GM19043 (cell line): ENCODE measurements at regions not wholly inside any gene's neighbourhood (a gene's known extent, or its start where the extent isn't known, plus 50 kb on each side); places are given as distances from the start of the nearest gene placed in this dataset.

ENCODE experiments used
- ATAC-seq: cut with Tn5 transposase; IDR thresholded peaks from one replicate; pipeline ENCODE4 v1.9.1; 2021; ENCODE audit warnings: low read depth; ENCODE audit not compliant: unreplicated experiment

DNA sequence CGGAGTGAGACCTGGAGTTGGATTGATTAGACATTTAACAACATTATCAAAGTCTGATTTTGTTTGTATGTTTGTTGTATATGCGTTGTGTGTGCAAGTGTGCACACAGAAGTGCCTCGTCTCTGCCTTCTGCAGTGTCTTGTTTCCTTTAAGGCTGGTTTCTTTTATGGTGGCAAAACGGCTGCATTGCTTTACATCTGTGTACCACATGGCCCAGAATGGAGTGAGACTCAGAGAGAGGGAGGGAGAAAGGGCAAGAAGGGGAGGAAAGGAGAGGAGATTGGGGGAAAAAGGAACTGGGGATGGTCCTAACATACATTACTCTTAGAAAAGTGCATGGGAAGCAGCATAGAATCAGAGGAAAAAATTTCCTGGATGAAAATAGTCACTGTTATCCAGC, 99.7 kb upstream of the WLS start:
- no peak for ATAC-seq

DNA sequence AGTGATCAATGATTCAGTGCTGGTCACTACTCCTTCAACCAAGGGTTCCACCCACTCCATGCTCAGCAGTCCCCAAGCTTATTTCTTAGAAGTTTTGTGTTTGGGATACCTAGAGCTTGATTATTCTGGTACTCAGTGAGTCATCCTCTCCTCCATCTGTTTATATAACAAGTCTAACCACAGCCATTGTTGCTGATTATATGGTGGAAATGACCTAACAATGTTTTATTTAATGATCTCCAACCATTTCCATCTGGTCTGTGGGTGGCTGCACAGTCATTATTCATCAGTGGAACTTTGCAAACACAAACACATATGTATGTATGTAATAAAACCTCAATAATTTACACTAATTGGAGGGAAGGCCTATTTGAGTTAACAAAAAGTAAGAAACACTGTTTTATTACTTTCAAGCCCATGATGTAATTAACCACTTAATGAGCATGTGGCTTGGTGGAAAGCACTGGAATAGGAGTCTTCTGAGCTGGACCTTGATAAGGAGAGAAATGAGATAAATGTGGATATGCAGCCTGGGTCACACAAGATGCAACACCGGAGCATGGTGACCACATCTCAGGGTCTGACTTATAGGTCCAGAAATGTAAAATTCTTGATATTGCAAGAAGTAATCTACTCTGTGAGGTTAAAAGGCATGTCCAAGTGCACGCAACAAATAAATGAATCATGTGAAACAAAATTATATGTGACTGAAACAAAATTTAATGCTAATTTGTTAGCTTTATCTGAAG, 99.0 kb upstream of the WLS start:
- no peak for ATAC-seq

DNA sequence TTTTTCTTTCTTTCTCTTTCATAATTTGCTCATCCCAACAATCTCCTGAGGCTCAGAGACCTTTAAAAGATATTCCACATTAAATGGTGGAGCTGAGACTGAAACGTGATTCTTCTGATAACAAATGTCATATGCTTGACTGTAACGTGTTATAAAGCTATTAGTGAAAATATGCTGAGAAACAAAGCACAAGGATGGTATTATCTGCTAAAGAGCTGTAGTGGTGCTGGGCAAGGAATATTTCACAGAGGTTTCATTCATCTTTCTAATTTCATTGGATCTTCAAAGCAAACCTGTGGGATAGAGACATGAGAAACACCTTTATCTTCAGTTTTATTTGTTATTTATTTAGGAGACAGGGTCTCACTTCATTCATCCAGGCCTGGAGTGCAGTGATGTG, 98.1 kb upstream of the WLS start:
- no peak for ATAC-seq

DNA sequence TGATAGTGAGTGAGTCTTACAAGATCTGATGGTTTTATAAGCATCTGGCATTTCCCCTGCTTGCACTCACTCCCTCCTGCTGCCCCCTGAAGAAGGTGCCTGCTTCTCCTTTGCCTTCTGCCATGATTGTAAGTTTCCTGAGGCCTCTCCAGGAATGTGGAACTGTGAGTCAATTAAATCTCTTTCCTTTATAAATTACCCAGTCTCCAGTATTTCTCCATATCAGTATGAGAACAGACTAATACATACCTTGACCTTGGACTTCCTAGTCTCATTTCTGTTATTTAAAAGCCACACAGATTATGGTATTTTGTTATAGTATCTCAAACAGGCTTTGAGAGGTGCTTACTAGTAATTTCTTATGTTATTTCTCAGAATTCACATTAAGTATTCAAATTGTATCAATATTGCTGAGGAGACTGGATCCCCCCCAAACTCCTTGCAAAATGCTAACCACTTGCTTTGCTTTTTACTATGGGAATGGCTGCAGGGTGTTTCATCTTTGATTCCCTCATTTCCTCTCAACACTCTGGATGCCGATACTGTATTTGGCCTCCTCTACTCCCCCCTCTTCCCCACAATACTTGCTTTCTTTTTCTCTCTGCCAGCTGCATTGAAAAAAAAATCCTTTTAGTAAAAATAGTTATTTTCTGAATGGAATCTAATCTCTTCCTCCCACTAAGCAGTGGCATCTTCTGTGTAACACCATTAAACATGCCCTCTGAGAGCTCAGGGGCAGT, 96.9 kb upstream of the WLS start:
- no peak for ATAC-seq

DNA sequence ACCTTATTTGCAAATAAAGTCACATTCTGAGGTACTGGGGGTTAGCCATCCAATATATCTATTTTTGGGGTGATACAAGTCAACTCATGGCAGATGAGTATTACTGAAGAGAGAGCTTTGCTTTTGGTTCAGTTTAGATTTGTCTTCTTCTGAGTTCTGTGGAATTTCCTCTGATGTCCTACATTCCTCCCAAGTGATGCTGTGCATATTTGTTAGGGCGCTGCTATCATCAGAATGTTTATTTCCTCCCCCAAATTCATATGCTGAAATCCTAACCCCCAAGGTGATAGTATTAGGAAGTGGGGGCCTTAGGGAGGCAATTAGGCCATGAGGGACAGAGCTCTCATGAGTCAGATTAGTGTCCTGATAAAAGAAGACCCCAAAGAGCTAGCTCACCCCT, 96.2 kb upstream of the WLS start:
- ATAC-seq: no peak

DNA sequence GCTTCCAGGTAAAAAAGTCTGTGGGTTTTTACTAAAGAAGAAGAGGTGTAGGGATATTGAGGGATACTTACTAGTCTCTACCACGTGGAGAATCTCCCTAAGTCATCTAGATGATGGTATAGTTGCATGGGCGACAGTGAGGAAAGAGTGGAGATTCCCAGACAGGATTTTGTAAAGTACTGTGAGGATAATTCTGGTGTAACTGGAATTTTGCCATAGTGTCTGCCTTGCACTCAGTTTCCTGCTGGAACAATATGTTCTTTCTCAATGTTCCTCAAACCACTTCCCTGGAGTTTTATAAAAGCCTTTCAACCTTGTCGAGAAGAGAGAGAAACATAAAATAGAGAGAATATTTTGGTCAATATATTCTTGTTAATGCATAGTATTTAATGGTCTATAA, 95.1 kb upstream of the WLS start:
- no peak for ATAC-seq

DNA sequence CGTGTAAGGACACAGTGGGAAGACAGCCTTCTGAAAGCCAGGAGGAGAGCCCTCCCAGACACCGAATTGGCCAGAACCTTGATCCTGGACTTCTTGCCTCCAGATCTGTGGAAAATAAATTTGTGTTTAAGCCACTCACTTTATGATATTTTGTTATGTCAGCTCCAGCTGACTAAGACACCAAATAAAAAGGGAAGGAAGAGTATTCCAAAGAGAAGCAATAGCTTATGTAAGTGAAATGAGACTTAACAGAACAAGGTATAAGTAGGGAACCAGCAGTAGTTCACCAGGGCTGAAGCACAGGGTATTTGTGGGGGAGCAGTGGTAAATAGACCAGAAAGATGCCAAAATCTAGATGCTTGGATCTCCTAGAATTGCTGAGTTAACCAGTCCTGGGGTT, 94.2 kb upstream of the WLS start:
- no peak for ATAC-seq

DNA sequence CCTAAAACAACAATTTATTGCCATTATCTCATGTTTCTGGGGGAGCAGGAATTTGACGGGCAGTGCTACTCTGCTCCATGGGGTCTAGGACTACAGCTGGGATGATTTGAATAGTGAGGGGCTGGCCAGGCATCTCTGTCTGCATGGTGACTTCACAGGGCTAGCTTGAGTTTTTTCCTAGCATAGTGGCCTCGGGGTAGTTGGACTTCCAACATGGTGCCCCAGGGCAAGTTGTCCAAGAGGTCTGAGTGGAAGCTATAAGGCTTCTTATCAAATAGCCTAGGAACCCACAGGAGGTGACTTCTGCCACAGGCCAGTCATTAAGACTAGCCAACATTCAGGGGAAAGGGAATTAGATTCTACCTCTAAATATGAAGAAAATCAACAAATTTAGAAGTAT, 92.0 kb upstream of the WLS start:
- ATAC-seq: no peak

DNA sequence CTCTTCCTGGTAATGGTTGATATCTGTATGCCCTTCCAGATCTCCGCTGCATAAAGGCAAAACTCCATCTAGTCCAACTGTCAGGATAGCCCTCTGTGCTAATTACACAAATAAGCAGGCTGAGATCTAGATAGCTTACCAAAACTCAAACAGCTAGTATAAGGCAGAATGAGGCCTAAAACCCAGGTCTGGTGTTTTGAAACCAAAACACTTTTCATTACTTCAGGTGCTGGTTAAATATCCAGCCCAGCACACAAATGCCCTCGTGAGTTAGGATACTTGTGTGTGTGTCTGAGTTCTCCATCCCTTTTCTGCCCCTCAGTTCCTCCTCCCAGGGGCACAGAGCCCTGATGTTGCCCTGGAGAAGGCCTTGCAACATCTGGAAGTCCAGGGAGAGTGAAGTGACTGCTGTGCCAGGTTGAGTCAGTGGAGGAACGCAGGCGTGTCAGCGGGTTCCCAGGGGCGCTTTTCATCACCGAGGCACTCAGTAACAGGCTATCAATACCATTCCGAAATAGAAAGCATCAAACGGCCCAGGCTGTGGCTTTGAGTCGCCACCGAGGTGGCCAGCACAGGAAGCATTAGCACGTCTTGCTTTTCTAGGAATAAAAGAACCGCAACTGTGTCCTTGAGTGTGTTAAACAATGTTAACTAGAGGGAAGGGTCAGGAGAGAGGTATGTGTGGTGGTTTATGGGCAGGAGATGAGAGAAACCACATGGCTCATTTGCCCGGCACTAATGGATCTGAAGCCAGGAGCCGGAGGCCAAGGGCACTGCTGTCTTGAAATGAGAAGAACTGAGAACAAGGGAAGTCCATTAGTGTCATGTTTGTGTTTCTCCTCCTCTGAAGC, 90.7 kb upstream of the WLS start:
- ATAC-seq: no peak

DNA sequence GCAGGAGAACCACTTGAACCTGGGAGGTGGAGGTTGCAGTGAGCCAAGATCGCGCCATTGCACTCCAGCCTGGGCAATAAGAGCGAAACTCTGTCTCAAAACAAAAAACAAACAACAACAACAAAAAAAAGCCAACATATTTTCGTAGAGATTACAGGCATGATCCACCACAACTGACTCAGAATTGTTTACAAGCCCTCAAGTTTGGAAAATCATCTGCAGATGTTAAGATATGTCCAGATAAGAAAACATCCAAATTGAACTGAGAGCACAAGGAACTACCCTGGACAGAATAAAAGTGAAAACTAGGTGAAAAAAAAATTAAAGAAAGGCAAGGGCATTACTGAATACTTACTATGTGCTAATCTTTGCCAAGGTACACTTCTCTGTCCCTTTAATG, 89.8 kb upstream of the WLS start:
- ATAC-seq: no peak

DNA sequence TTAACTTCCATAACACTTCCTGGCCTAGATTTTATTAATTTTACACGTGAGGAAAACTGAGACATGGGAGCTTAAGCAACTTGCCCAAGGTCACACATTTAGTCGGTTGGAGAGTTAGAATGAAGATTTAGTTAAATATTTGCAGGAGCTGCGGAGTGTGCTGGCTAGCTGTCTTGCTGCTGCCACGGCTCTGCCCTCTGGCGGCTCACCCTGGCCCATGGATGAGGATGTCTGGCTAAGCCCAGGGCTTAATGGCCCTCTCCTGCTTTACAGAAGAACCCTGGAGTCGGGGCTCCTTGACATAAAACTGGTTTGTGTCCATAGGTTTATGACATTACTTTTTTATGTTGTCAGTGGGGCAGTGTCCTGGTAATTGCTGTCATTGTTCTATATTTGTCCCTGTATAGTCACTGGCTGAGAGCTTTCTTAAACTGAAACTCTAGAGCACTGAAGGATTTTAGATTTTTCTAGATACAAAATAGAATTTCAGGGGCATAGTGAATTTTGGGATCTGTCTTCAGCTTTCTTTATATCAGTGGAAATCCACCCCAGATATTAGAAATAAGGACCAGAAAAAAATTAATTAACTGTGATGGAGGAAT, 88.9 kb upstream of the WLS start:
- ATAC-seq: no peak

DNA sequence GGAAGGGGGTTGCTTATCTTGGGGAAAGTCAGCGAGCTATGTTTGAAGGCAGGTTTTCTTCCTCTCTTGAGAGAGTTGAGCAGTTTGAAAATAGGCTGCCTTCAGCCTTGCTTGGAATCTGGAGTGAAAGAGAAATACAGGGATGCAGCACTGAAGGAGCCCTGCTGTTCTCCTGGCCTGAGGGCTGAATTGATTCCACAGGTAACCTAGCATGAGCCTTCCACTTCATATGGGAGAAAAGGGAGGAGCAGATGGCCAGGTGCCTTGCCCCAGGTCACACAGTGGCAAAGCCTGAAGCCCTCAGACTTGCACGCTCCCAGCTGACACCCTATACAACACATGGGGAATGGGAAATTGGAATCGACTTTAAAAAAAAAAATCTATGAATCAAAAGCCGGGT, 88.0 kb upstream of the WLS start:
- no peak for ATAC-seq

DNA sequence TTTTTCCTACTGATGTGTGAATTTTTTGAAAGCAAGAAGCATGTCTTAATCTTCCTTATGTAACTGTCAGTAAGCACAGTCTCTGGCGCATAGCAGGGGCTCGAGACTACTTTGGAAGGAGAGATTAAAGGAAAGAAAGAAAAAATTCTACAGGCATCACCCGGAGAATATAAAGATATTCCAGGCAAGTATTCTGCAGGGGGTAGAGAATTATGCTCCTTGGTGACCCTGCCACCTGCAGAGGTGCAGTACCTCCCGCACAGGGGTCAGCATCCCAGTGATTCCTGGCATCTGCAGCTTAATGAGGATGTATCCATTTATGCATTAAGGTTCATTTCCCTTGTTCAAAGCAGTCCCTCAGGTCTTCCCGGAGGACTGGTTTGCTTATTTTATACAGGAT, 87.6 kb upstream of the WLS start:
- ATAC-seq: no peak

DNA sequence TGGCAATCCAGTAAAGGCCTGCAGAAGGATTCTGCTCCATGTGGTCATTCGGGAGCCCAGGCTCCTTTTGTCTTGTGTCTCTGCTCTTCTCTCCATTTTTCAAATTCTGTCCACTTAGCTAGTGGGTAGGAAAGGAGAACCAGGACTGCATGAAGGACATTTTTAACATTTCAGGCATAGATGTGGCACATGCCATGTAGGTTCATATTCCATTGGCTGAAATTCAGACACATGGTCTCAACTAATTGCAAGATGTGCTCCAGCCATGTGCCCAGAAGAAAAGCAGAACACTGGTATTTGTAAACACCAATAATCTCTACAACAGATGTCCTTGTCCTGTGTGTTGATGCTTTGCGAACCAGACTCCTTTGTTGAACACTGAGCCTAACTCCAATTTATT, 85.2 kb upstream of the WLS start:
- no peak for ATAC-seq

DNA sequence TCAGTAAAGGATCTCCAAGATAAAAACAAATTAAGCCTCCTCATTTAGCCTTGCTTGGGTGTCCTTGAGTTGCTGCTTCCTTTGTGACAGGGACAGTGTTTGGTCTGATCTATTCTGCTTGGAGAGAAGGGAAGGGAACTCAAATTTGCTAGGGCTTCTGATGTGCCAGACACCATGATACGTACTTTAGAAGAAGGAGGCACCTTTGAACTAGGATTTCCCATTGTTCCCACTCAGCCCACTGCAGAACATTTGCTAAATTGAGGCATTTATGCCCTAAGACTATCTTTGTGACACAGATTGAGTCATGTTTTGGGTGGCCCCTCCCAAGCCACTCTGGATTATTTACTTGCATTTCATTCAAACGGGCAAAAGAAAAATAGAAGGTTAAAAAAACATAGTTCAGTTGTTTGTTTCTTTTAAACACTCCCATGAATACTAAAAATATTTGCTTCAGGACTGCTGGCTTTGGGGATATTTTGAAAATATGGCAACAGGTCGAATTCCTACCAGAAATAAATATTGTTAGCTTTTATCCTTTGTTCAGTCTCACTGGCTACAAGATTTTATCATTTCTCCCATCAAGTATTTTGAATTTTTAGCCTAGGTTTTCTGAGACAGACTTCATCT, 81.9 kb upstream of the WLS start:
- no peak for ATAC-seq

DNA sequence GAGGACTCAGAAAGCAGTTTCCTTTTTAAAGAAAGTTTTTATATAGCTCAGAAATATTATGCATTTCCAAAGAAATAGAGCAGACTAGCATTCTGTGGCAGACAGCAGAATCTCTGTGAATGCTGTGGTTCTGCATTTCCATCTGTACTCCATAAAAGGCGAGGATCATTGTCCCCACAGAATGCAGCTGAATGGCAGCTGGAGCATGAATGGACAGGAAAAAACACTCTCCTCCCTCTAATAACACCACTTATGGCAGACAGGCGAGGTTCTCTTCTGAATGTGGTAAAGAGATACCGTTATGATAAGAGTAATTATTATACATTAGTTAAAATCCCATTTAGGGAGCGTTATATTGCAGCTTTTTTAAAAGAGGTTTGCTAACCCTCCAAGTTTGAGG, 81.4 kb upstream of the WLS start:
- ATAC-seq: no peak

DNA sequence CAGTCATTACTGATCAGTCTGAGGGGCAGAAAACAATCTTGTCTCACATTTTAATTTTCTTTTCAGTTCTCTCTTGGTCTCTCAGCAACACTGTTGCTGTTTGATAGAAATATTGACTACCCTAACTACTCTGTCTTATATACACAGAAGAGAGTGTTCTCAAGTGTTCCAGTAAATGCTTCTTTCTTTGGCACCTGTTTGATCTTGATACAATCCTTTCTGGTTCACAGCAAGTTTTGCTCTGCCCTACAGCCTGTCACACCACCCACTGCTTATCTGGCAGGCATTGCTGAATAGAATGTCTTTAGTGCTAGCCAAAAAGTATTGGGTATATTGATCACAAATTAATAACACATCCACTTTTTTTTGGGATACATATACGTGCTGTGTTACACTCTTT, 75.7 kb upstream of the WLS start:
- no peak for ATAC-seq

DNA sequence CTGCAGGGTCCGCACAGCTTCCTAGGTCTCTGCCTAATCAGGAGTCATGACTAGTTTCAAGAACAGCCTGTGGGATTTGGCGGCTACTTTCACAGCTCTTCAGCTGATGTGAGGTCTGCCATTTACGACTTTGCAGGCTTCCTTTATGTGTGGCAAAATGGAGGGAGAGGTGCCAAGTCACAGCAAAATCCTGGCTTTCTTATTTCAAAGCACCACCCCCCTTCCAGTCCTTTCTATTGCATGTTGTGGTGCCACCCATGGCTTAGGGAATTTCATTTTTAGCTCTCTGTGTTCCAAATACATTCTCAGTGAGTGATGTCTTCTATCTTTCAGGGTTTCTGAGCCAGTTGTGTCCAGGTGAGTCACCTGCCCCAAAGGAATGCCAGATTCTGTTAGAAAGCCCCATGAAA, 75.1 kb upstream of the WLS start:
- no peak for ATAC-seq

DNA sequence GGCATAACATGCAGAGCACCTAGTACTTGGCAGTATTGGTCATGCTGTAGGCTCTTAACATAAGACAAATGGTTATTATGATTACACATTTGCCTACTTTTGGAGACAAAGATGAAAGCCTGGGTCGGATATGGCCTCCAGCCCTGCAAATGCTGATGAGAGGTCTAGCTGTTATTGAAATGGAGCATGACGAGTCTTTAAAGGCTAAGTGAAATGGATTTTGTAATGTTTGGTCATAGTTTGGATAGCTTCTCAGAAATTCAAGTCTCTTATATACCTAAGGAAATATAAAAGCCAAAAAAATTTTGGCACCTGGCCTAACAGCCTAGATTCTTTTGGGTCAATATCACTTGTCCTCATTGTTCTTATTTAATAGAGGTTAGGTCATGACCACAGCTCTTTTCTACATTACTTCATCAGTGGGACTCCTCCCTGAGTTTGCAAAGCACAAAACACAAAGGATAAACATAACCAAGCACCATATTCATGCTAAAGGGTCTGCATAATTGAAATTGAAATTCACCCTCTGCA, 69.2 kb upstream of the WLS start:
- no peak for ATAC-seq

DNA sequence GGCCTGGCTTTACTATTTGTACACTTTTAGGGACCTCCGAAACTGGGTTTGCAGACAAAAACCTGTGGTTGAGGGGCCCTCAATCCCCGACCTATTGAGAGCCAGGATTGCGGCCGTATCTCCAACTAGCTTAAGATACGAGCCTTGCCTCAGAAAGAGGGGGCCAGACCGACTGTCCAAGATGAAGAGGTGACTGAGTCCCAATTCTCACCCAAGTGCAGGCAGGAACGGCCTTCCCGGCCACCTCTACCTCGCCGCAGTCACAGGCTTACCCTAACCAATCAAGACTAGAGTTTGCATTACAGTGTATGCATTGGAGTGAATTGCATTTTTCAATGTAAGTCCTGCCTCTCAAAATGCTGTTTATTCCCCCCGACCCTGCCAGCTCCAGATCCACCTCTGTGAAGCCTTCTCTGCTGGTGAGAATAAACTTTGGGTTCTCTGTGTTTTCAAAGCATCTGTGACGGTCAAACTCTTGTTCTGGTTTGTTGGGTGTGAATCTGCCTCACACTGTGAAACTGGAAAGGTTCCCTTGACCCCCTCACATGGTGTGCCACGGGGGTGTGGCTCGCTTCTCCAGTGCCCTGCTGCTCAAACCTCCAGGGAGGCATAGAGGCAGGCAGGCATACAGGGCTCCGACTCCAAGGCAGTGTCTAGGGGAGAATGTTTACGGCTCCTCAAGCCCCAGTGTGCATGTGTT, 62.2 kb upstream of the WLS start:
- no peak for ATAC-seq
